OCI-LY7 (cell line): ENCODE measurements at regions not wholly inside any gene's neighbourhood (a gene's known extent, or its start where the extent isn't known, plus 50 kb on each side); places are given as distances from the start of the nearest gene placed in this dataset.

Source experiments
- EZH2phosphoT487 ChIP-seq: fragments of 200-600 bp; sonication (generic); IDR thresholded peaks from 2 replicates; pipeline ENCODE4 v1.6.1; 2018; ENCODE audit warnings: low read depth, borderline replicate concordance, mild to moderate bottlenecking, mixed run types, antibody characterized with exemption, low read length, moderate library complexity, mixed read lengths
- TF ChIP-seq, protein P1 (sequence below): fragments of 200-600 bp; sonication (generic); conservative IDR thresholded peaks from 2 replicates; pipeline ENCODE4 v1.5.1; 2014; ENCODE audit warnings: mild to moderate bottlenecking, antibody characterized with exemption, low read length, moderate library complexity, mixed read lengths

DNA sequence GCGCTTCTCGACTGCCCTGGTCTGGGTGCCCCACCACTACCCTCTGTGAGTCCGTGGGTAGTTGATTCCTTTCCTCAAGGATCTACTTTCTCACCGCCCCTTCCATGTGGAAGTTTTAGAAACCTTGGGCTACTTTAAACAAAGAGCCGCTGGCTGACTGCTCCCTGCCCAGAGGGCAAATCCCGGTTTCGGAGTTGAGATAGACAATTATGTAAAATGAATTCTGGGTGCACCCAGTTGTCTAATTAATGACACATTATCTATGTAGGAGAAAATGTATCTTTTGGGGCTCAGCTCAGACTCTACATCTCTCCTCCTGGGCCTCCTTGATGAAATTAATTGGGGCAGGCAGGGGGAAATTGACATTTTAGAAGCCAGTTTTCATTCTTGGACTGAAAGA, 305.4 kb downstream of the UQCRFS1 start:
- TF ChIP-seq, protein P1, sequence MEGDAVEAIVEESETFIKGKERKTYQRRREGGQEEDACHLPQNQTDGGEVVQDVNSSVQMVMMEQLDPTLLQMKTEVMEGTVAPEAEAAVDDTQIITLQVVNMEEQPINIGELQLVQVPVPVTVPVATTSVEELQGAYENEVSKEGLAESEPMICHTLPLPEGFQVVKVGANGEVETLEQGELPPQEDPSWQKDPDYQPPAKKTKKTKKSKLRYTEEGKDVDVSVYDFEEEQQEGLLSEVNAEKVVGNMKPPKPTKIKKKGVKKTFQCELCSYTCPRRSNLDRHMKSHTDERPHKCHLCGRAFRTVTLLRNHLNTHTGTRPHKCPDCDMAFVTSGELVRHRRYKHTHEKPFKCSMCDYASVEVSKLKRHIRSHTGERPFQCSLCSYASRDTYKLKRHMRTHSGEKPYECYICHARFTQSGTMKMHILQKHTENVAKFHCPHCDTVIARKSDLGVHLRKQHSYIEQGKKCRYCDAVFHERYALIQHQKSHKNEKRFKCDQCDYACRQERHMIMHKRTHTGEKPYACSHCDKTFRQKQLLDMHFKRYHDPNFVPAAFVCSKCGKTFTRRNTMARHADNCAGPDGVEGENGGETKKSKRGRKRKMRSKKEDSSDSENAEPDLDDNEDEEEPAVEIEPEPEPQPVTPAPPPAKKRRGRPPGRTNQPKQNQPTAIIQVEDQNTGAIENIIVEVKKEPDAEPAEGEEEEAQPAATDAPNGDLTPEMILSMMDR: no peak
- TF ChIP-seq EZH2phosphoT487: no peak
